Activated CD4-positive, alpha-beta T cell treated with anti-CD3 and anti-CD28 coated beads, Interleukin-2, Interleukin-4, amounts not matched to agents 100 ng/mL and 50 ng/mL, durations not matched to agents 16 hours and 8 hours (primary cell): ENCODE measurements at regions not wholly inside any gene's neighbourhood (a gene's known extent, or its start where the extent isn't known, plus 50 kb on each side); places are given as distances from the start of the nearest gene placed in this dataset.
"Not testable (repeated sequence)": the region's sequence is repeated elsewhere in the genome, so short reads cannot be mapped to it uniquely, and the experiment has no call there.

Source experiments
- DNase-seq: peaks from one replicate; pipeline ENCODE4 v3.0.0-alpha.2; 2020; ENCODE audit warnings: low spot score

GRCh38 chr7:76924756-76925155, 107.4 kb downstream of the SPDYE17 start:
- DNase-seq, result not testable (repeated sequence)

DNA sequence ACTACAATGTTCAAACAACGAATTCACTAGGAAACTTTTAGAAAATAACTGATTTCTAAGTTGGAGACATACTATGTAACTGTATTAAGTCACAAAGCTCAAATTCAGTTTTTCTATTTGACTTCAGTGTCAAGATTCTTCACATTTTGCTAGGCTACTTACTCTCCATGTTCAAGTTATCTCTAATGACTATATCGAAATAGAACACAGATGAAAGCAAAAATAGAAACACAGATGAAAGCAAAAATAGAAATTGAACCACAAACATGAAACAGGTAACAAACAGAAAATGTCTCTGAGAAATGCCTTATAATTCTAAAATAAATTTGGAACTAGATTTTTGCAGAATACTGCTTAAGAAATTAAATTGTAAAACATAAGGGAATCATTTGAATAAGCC, 113.5 kb downstream of the SPDYE17 start:
- not testable (repeated sequence) for DNase-seq

GRCh38 chr7:76914361-76914760, 117.8 kb downstream of the SPDYE17 start:
- not testable (repeated sequence) for DNase-seq

DNA sequence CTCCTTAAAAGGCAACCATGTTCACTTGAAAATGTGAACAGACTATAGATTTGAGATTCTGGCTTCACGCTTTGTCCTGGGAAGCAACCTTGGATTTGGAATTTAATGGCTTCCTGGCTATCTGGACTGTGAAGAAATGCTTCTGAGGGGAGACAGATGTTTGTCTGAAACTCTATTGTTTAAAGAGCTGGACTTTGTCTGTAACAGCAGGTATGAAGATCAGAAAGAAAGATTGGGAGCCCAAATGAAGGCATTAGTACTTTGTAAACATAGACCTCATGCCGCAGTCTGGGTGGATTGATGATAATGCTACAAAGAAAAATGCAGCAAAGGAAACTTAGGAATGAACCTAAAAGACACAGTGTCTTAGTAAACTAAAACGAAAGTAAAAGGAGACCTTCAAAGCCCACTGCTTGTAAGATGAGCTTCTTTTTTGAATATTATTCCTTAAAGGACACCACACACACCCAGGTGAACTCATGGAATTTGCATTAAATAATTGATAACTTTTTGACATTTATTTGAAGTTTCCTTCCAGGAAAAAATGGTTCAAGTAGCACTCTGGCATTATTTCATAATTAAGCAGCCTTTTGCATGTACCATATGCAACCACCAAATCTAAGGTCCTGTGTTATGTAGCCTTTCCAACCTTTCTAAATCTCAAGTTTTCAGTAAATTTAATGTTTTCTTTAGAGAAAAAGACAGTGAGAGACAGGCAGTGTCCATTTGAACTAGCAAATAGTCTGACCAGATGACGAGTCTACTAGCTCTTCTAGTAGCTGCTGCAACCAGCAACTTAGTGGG, 119.9 kb downstream of the SPDYE17 start:
- DNase-seq, result not testable (repeated sequence)

DNA sequence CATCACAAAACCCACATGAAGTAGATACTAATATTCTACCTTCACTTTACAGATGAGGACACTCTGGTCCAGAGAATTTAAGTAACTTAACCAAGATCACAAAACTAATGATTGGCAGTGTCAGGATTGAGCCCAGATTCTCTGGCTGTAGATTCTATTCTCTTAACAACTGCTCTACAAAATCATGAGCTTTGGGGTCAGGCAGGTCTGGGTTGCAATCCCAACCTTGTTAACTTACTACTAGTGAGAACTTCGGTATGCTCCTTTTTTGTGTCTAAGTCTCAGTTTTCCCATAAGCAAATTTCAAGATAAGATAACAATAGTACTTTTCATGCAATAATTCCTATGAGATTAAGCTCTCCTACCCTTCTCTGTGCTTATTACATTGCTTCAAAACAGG, 127.5 kb downstream of the SPDYE17 start:
- not testable (repeated sequence) for DNase-seq

GRCh38 chr7:76901944-76902710, 130.0 kb downstream of the SPDYE17 start:
- DNase-seq, result not testable (repeated sequence)

- not testable (repeated sequence) for DNase-seq
Observed at GRCh38 chr7:76898807-76899206, 133.4 kb downstream of the SPDYE17 start.

DNA sequence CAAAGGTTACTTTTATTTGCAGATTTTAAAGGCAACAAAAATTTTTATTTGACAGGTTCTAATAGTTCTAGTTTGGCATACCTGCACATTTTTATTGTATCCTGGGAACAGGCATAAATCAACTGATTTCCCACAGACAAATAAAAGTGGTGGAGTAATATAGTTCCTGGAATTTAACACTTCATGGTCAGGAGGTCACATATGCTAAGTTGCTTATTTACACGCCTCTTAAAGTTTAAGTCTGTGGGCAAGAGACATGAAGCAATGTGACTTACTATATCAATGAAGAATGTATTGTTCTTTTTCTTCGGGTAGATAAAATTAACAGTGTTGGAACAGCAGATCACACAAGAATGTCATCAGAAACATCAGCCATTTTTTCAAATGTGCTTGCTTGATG, 135.2 kb downstream of the SPDYE17 start:
- DNase-seq, result not testable (repeated sequence)

- not testable (repeated sequence) for DNase-seq
Observed at GRCh38 chr7:76895696-76896095, 136.5 kb downstream of the SPDYE17 start.

DNA sequence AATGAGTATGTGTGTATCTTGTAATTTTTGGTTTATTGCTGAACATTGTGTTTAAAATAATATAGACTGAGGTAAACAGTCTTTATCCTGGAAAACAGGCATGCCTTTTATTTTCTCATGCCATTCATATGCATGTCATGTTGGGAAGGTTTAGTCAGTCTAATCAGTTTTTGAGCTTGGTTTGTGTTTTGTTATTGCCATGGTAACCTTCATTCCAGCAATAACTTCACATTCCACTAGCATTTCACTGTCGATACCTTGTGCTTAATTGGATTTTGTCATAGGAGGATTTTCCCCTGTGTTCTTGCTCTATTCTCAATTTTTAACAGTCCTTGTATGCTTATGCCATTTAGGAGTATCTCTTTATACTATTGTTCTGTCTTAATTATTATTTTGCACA, 140.4 kb downstream of the SPDYE17 start:
- not testable (repeated sequence) for DNase-seq

- not testable (repeated sequence) for DNase-seq
Observed at GRCh38 chr7:76879733-76880288, 152.3 kb downstream of the SPDYE17 start.

- not testable (repeated sequence) for DNase-seq
Observed at GRCh38 chr7:76875760-76876159, 156.4 kb downstream of the SPDYE17 start.

DNA sequence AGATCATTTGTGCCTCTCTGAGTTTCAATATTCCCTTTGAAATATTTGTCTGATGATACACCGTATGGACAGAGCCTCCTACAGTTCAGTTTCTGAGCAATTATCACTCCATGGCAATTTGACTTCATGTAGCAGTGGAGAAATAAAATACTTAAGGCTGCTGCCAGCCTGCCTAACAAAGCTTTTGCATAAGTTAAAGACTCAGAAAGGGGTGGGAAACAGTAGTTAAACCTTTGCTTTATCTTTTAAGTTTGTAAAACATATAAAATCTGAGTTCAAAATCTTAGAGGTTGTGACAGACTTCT, 161.7 kb downstream of the SPDYE17 start:
- not testable (repeated sequence) for DNase-seq

DNA sequence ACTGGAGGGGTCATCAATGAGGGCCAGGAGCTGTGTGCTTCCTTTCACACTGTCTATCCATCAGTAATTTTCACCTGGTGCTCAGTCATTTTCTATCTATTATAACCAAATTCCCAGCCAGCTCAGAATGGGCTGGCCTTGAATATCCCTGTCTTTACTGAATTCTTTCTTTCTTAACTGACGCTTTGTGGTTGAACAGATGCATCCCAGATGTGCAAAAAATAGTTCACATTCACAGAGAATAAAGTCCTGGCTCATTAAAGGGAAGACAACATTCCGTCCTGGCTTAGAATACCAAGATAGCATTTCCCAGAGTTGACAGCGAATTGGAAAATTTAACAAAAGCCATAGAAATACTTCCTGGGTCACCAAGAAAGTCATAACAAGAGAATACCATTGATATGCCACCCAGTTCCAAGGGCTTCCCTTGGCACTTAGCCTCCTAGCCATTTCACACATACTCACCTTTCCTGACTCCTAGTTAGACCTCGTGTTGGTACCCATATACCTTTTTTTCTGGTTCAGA, 164.7 kb downstream of the SPDYE17 start:
- not testable (repeated sequence) for DNase-seq

GRCh38 chr7:76863150-76863773, 168.9 kb downstream of the SPDYE17 start:
- not testable (repeated sequence) for DNase-seq

DNA sequence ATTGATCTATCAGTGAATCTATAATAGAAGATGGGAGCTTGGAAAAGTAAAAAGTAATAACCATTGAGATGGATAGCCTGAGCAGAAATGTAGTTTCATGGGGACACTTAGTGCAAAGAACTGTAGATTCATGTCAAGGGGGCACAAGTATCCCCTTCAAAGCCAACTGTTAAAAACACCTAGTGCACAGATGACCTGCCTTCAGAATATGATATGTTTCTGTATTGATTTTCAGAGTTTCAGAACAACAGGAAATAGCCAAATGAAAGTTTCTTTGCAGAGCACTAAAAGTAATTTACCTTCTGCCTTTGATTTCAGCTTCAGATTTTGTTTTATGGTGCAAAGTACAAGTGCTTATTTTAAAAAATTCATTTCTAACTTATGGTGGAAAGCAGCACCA, 169.9 kb downstream of the SPDYE17 start:
- DNase-seq, result not testable (repeated sequence)

GRCh38 chr7:76859933-76860332, 172.2 kb downstream of the SPDYE17 start:
- not testable (repeated sequence) for DNase-seq

- not testable (repeated sequence) for DNase-seq
Observed at GRCh38 chr7:76854631-76855030, 177.5 kb downstream of the SPDYE17 start.

- not testable (repeated sequence) for DNase-seq
Observed at GRCh38 chr7:76852787-76853584, 179.2 kb downstream of the SPDYE17 start.

DNA sequence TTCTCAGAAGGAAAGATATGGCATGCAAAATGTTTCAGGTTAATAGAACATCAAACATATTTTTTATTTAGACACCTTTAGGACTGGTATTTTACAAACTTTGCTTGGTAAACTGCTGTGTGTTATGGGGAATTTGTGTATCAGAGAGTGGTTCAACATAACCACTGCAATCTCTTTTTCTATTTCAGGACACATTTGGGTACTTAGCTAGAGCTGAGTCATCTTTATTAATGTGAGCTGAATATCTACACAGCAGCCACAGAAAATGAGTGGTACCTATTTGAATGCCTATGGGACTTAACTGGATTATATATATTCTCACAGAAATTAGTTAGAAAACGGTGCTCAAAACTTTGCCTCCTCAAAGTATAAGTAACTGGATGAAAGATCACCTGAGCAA, 179.8 kb downstream of the SPDYE17 start:
- not testable (repeated sequence) for DNase-seq

DNA sequence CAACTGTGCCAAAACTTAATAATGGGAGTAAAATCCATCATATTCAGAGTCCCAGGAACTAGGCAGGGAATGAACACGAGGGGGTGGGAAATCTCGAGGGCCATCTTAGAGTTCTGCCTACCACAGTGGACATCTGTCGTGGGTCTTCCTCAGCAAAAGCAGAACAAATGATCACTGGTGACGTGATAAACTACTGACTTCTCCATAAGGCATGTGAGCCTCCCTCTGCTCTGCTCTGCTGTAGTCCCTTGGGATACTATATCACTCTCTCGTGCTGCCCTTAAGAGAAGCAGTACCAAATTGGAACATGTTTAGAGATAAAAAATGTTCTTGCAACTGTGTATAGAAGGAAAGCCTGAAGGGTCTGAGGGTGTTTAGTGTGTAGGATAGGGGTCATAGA, 180.5 kb downstream of the SPDYE17 start:
- not testable (repeated sequence) for DNase-seq
